ENCODE measurements at regions not wholly inside any gene's neighbourhood (a gene's known extent, or its start where the extent isn't known, plus 50 kb on each side); places are given as distances from the start of the nearest gene placed in this dataset.

GRCh38 chr5:143738417-143739401 lies 73.3 kb upstream of the HMHB1 start:
- TF ChIP-seq CTCF (conservative IDR thresholded peaks at IDR 0.05; ENCODE audit: low read length): no peak
- no peak for TF ChIP-seq EZH2phosphoT487 (IDR thresholded peaks at IDR 0.05; ENCODE audit: borderline replicate concordance)
